ENCODE measurements at regions not wholly inside any gene's neighbourhood (a gene's known extent, or its start where the extent isn't known, plus 50 kb on each side); places are given as distances from the start of the nearest gene placed in this dataset.
"Not testable (repeated sequence)": the region's sequence is repeated elsewhere in the genome, so short reads cannot be mapped to it uniquely, and the experiment has no call there.

DNA sequence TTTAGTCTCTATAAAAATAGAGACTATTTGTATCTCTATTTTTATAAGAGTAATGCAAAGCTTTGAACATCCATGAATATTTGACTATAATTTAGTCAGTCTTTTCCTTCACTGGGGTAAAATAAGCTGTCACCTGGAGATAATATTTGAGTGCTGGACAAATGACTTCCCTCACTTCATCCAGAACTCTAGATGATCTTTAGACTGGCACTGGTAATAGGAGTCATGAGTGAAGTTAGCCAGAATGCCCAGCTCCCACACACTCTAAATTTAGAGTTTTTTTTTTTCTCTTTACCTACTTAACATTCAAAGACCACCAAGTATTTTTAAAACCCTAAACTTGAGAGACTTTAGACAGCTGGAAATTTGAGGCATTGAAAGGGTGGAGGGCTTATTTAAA, 100.7 kb downstream of the LSMEM1 start:
- Histone ChIP-seq H4K20me1 (ENCODE audit: control insufficient read depth, extremely low read depth, insufficient read depth, low read length) (no peaks in the 10 kb centered on the region), H3K9ac (ENCODE audit: insufficient read depth, low read length) (no peak overlapping the region), H3K4me2 (ENCODE audit: extremely low read depth, insufficient read depth, low read length) (no peak overlapping the region), H3K4me3 (replicated peaks in 1 of 4; ENCODE audit: control extremely low read depth in 1 of 4, insufficient read depth in 1 of 4, low read depth in 3 of 4, low read length in 4 of 4) (no peak overlapping the region), H3K27me3 (ENCODE audit: control insufficient read depth, insufficient read depth, low read length) (no peaks in the 10 kb centered on the region), H3K4me1 (ENCODE audit: control insufficient read depth, extremely low read depth, insufficient read depth, low read length) (no peaks in the 10 kb centered on the region), H3K27ac (ENCODE audit: insufficient read depth, low read length) (no peak overlapping the region), H2AFZ (ENCODE audit: low read length) (no peak overlapping the region), H3K9me3 (ENCODE audit: control insufficient read depth, insufficient read depth, low read depth, low read length) (no peaks in the 10 kb centered on the region), H3K36me3 (ENCODE audit: control insufficient read depth, insufficient read depth, low read length) (no peaks in the 10 kb centered on the region), H3K79me2 (ENCODE audit: control insufficient read depth, insufficient read depth, low read length) (no peaks in the 10 kb centered on the region)
- DNase-seq (ENCODE audit: low read depth in 2 of 2): no peak
- TF ChIP-seq, protein P1, sequence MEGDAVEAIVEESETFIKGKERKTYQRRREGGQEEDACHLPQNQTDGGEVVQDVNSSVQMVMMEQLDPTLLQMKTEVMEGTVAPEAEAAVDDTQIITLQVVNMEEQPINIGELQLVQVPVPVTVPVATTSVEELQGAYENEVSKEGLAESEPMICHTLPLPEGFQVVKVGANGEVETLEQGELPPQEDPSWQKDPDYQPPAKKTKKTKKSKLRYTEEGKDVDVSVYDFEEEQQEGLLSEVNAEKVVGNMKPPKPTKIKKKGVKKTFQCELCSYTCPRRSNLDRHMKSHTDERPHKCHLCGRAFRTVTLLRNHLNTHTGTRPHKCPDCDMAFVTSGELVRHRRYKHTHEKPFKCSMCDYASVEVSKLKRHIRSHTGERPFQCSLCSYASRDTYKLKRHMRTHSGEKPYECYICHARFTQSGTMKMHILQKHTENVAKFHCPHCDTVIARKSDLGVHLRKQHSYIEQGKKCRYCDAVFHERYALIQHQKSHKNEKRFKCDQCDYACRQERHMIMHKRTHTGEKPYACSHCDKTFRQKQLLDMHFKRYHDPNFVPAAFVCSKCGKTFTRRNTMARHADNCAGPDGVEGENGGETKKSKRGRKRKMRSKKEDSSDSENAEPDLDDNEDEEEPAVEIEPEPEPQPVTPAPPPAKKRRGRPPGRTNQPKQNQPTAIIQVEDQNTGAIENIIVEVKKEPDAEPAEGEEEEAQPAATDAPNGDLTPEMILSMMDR (conservative IDR thresholded peaks at IDR 0.05 in 1 of 2, IDR thresholded peaks at IDR 0.05 in 1 of 2; ENCODE audit: low read depth in 1 of 2, low read length in 2 of 2): no peak
- TF ChIP-seq EZH2 (IDR thresholded peaks at IDR 0.05; ENCODE audit: low read length, missing control alignments): no peak

DNA sequence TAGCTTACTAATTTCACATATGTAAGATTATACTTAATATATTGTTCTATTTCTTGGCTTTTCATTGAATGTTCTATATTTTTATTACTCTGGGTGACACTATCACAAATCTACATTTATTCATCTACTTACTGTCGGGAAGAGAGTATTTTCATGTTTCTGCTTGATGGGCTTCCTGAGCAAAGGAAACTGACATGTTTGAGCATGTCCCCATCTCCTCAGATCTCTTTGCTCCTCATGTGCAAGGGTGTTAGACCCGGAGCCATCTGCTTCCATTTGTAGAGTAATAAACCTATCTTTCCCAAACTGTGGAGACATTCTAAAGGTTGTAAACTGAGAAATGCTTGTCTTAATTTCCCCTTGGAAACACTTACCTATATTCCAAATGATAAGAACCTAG, 103.5 kb downstream of the LSMEM1 start:
- no peak overlapping the region for H3K4me2 ChIP-seq (ENCODE audit: extremely low read depth, insufficient read depth, low read length)
- DNase-seq (ENCODE audit: low read depth in 2 of 2): no peak
- no peaks in the 10 kb centered on the region for H4K20me1 ChIP-seq (ENCODE audit: control insufficient read depth, extremely low read depth, insufficient read depth, low read length)
- no peak overlapping the region for H3K4me3 ChIP-seq (replicated peaks in 1 of 4; ENCODE audit: control extremely low read depth in 1 of 4, insufficient read depth in 1 of 4, low read depth in 3 of 4, low read length in 4 of 4)
- H3K4me1 ChIP-seq (ENCODE audit: control insufficient read depth, extremely low read depth, insufficient read depth, low read length): no peaks in the 10 kb centered on the region
- no peak overlapping the region for H3K9ac ChIP-seq (ENCODE audit: insufficient read depth, low read length)
- H3K36me3 ChIP-seq (ENCODE audit: control insufficient read depth, insufficient read depth, low read length): no peaks in the 10 kb centered on the region
- H3K79me2 ChIP-seq (ENCODE audit: control insufficient read depth, insufficient read depth, low read length): no peaks in the 10 kb centered on the region
- no peak overlapping the region for H2AFZ ChIP-seq (ENCODE audit: low read length)
- H3K27ac ChIP-seq (ENCODE audit: insufficient read depth, low read length): no peak overlapping the region
- no peaks in the 10 kb centered on the region for H3K27me3 ChIP-seq (ENCODE audit: control insufficient read depth, insufficient read depth, low read length)
- H3K9me3 ChIP-seq (ENCODE audit: control insufficient read depth, insufficient read depth, low read depth, low read length): no peaks in the 10 kb centered on the region
- no peak for TF ChIP-seq EZH2 (IDR thresholded peaks at IDR 0.05; ENCODE audit: low read length, missing control alignments)
- TF ChIP-seq, protein P1 (conservative IDR thresholded peaks at IDR 0.05 in 1 of 2, IDR thresholded peaks at IDR 0.05 in 1 of 2; ENCODE audit: low read depth in 1 of 2, low read length in 2 of 2): no peak

DNA sequence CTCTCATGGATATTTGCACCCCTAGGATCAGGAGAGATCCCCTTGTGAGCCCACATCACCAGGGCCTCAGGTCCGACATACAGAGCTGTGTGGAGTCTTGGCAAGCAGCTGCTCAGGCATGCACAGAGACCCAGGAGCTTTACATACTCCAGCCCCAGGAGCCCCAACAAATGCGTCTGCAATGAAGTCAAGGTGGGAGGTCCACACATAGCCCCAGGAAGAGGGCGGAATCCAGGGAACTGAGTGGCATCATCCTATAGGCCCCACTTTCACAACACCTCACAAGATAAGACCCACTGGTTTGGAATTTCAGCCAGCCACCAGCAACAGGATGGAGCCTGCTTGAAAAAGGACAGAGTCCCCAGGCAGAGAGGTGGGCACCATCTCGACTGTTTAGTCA, 106.7 kb downstream of the LSMEM1 start:
- Histone ChIP-seq H3K9me3 (ENCODE audit: control insufficient read depth, insufficient read depth, low read depth, low read length) (no peaks in the 10 kb centered on the region), H4K20me1 (ENCODE audit: control insufficient read depth, extremely low read depth, insufficient read depth, low read length) (no peaks in the 10 kb centered on the region), H2AFZ (ENCODE audit: low read length) (no peak overlapping the region), H3K36me3 (ENCODE audit: control insufficient read depth, insufficient read depth, low read length) (no peaks in the 10 kb centered on the region), H3K4me3 (replicated peaks in 1 of 4; ENCODE audit: control extremely low read depth in 1 of 4, insufficient read depth in 1 of 4, low read depth in 3 of 4, low read length in 4 of 4) (no peak overlapping the region), H3K79me2 (ENCODE audit: control insufficient read depth, insufficient read depth, low read length) (no peaks in the 10 kb centered on the region), H3K9ac (ENCODE audit: insufficient read depth, low read length) (no peak overlapping the region), H3K27ac (ENCODE audit: insufficient read depth, low read length) (no peak overlapping the region), H3K27me3 (ENCODE audit: control insufficient read depth, insufficient read depth, low read length) (no peaks in the 10 kb centered on the region), H3K4me1 (ENCODE audit: control insufficient read depth, extremely low read depth, insufficient read depth, low read length) (no peaks in the 10 kb centered on the region), H3K4me2 (ENCODE audit: extremely low read depth, insufficient read depth, low read length) (no peak overlapping the region)
- TF ChIP-seq, protein P1 (conservative IDR thresholded peaks at IDR 0.05 in 1 of 2, IDR thresholded peaks at IDR 0.05 in 1 of 2; ENCODE audit: low read depth in 1 of 2, low read length in 2 of 2): no peak
- no peak for TF ChIP-seq EZH2 (IDR thresholded peaks at IDR 0.05; ENCODE audit: low read length, missing control alignments)
- DNase-seq (ENCODE audit: low read depth in 2 of 2): no peak

DNA sequence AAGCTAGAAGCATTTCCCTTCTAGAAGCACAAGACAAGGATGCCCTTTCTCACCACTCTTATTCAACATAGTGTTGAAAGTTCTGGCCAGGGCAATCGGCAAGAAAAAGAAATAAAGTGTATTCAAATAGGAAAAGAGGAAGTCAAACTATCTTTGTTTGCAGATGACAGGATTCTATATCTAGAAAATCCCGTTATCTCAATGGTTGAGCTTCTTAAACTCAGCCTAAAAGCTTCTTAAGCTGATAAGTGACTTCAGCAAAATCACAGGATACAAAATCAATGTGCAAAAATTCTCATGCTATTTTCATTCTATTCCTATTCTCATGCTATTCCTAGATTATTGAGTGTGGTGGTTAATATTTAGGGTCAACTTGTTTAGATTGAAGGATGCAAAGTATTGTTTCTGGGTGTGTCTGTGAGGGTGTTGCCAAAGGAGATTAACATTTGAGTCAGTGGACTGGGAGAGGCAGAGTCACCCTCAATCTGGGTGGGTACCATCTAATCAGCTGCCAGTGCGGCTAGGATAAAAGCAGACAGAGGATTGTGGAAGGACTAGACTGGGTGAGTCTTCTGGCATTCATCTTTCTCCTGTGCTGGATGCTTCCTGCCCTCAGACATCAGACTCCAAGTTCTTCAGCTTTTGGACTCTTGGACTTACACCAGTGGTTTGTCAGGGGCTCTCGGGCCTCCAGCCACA, 111.9 kb downstream of the LSMEM1 start:
- H3K9ac ChIP-seq (ENCODE audit: insufficient read depth, low read length); H3K27ac ChIP-seq (ENCODE audit: insufficient read depth, low read length); H3K79me2 ChIP-seq (ENCODE audit: control insufficient read depth, insufficient read depth, low read length); H3K4me2 ChIP-seq (ENCODE audit: extremely low read depth, insufficient read depth, low read length); H4K20me1 ChIP-seq (ENCODE audit: control insufficient read depth, extremely low read depth, insufficient read depth, low read length); H3K36me3 ChIP-seq (ENCODE audit: control insufficient read depth, insufficient read depth, low read length); DNase-seq (ENCODE audit: low read depth in 2 of 2); H3K4me1 ChIP-seq (ENCODE audit: control insufficient read depth, extremely low read depth, insufficient read depth, low read length); H3K9me3 ChIP-seq (ENCODE audit: control insufficient read depth, insufficient read depth, low read depth, low read length); H2AFZ ChIP-seq (ENCODE audit: low read length); H3K27me3 ChIP-seq (ENCODE audit: control insufficient read depth, insufficient read depth, low read length); H3K4me3 ChIP-seq (replicated peaks in 1 of 4; ENCODE audit: control extremely low read depth in 1 of 4, insufficient read depth in 1 of 4, low read depth in 3 of 4, low read length in 4 of 4): not testable (repeated sequence)

Measured in fibroblast of lung (primary cell).